ENCODE measurements at regions not wholly inside any gene's neighbourhood (a gene's known extent, or its start where the extent isn't known, plus 50 kb on each side); places are given as distances from the start of the nearest gene placed in this dataset.
A peak's percentile ranks its signal among the peaks of the same experiment; 100 is the strongest.

- peak; percentile 15 for ATAC-seq
- Histone ChIP-seq H2AFZ (ENCODE audit: low read length) (no peak overlapping the region), H3K9ac (ENCODE audit: low read length) (peak overlapping the region; percentile 50), H3K4me1 (ENCODE audit: insufficient read depth, low read length) (peaks cover 36% of the 10 kb centered on the region), H3K9me3 (ENCODE audit: low read length) (no peaks in the 10 kb centered on the region), H3K4me3 (ENCODE audit: low read length) (no peak overlapping the region), H3K9me2 (replicated peaks; ENCODE audit: low read length) (no peaks in the 10 kb centered on the region), H3F3A (ENCODE audit: low read length, unreplicated experiment) (no peaks in the 10 kb centered on the region), H4K20me1 (ENCODE audit: low read length) (no peaks in the 10 kb centered on the region), H3K4me2 (ENCODE audit: low read length) (peak overlapping the region; percentile 49), H3K36me3 (ENCODE audit: low read depth, low read length) (no peaks in the 10 kb centered on the region), H3K27me3 (ENCODE audit: low read length) (no peaks in the 10 kb centered on the region), H3K79me2 (ENCODE audit: low read length) (no peaks in the 10 kb centered on the region), H3K27ac (ENCODE audit: low read length) (peak overlapping the region; percentile 93)
- ChIA-PET CTCF (no interaction called here), POLR2A (ENCODE audit: unreplicated experiment) (no interaction called here)
- no peak for TF ChIP-seq EZH2phosphoT487 (IDR thresholded peaks at IDR 0.05; ENCODE audit: borderline replicate concordance, low read length)
- TF ChIP-seq EZH2 (IDR thresholded peaks at IDR 0.05; ENCODE audit: low read length, unreplicated experiment): no peak
- TF ChIP-seq CTCF (conservative IDR thresholded peaks at IDR 0.05; ENCODE audit: low read depth, low read length): no peak
- DNase-seq: peak; percentile 27
- BruUV-seq (replicated peaks): no TSS peak
- intact Hi-C loops (cut with micrococcal nuclease): loop anchor here (10.0 kb wide), 1 partner anchor 208 kb away; the partner anchor contains the start of gene MID1IP1
Measured at GRCh38 chrX:39012621-39013111, 211.4 kb downstream of the MID1IP1 start.

- intact Hi-C loops (cut with micrococcal nuclease): loop anchor here (10.0 kb wide), 1 partner anchor 212 kb away; the partner anchor contains the start of gene MID1IP1
- no peaks in the 10 kb centered on the region for H3K9me2 ChIP-seq (replicated peaks; ENCODE audit: low read length)
- CTCF ChIA-PET: no interaction called here
- no peaks in the 10 kb centered on the region for H4K20me1 ChIP-seq (ENCODE audit: low read length)
- no peak overlapping the region for H3K27ac ChIP-seq (ENCODE audit: low read length)
- no peak for TF ChIP-seq EZH2phosphoT487 (IDR thresholded peaks at IDR 0.05; ENCODE audit: borderline replicate concordance, low read length)
- TF ChIP-seq EZH2 (IDR thresholded peaks at IDR 0.05; ENCODE audit: low read length, unreplicated experiment): no peak
- no peak for TF ChIP-seq CTCF (conservative IDR thresholded peaks at IDR 0.05; ENCODE audit: low read depth, low read length)
- peaks cover 29% of the 10 kb centered on the region for H3K4me1 ChIP-seq (ENCODE audit: insufficient read depth, low read length)
- H2AFZ ChIP-seq (ENCODE audit: low read length): no peak overlapping the region
- H3K79me2 ChIP-seq (ENCODE audit: low read length): no peaks in the 10 kb centered on the region
- POLR2A ChIA-PET (ENCODE audit: unreplicated experiment): no interaction called here
- no peaks in the 10 kb centered on the region for H3K36me3 ChIP-seq (ENCODE audit: low read depth, low read length)
- H3K4me3 ChIP-seq (ENCODE audit: low read length): no peak overlapping the region
- no peak overlapping the region for H3K4me2 ChIP-seq (ENCODE audit: low read length)
- no TSS peak for BruUV-seq (replicated peaks)
- no peaks in the 10 kb centered on the region for H3F3A ChIP-seq (ENCODE audit: low read length, unreplicated experiment)
- H3K9me3 ChIP-seq (ENCODE audit: low read length): no peaks in the 10 kb centered on the region
- H3K9ac ChIP-seq (ENCODE audit: low read length): no peak overlapping the region
- H3K27me3 ChIP-seq (ENCODE audit: low read length): no peaks in the 10 kb centered on the region
- ATAC-seq (no peak), DNase-seq (no peak)
Measured at GRCh38 chrX:39016556-39016955, 215.3 kb downstream of the MID1IP1 start.

- no peak for TF ChIP-seq CTCF (conservative IDR thresholded peaks at IDR 0.05; ENCODE audit: low read depth, low read length)
- no peak for TF ChIP-seq EZH2phosphoT487 (IDR thresholded peaks at IDR 0.05; ENCODE audit: borderline replicate concordance, low read length)
- TF ChIP-seq EZH2 (IDR thresholded peaks at IDR 0.05; ENCODE audit: low read length, unreplicated experiment): no peak
- H3K79me2 ChIP-seq (ENCODE audit: low read length): no peaks in the 10 kb centered on the region
Measured at GRCh38 chrX:39017077-39017476, 215.8 kb downstream of the MID1IP1 start.

More at GRCh38 chrX:39017077-39017476, 215.8 kb downstream of the MID1IP1 start:
- intact Hi-C loops (cut with micrococcal nuclease): loop anchor here (10.0 kb wide), 1 partner anchor 212 kb away; the partner anchor contains the start of gene MID1IP1
- Histone ChIP-seq H3K9me2 (replicated peaks; ENCODE audit: low read length) (no peaks in the 10 kb centered on the region), H3K27ac (ENCODE audit: low read length) (no peak overlapping the region), H2AFZ (ENCODE audit: low read length) (no peak overlapping the region), H4K20me1 (ENCODE audit: low read length) (no peaks in the 10 kb centered on the region), H3K9ac (ENCODE audit: low read length) (no peak overlapping the region), H3K36me3 (ENCODE audit: low read depth, low read length) (no peaks in the 10 kb centered on the region), H3F3A (ENCODE audit: low read length, unreplicated experiment) (no peaks in the 10 kb centered on the region), H3K4me1 (ENCODE audit: insufficient read depth, low read length) (peaks cover 23% of the 10 kb centered on the region), H3K4me3 (ENCODE audit: low read length) (no peak overlapping the region), H3K27me3 (ENCODE audit: low read length) (no peaks in the 10 kb centered on the region), H3K9me3 (ENCODE audit: low read length) (no peaks in the 10 kb centered on the region), H3K4me2 (ENCODE audit: low read length) (no peak overlapping the region)
- DNase-seq (no peak), ATAC-seq (no peak)
- ChIA-PET POLR2A (ENCODE audit: unreplicated experiment) (no interaction called here), CTCF (no interaction called here)
- BruUV-seq (replicated peaks): no TSS peak
